ENCODE measurements at regions not wholly inside any gene's neighbourhood (a gene's known extent, or its start where the extent isn't known, plus 50 kb on each side); places are given as distances from the start of the nearest gene placed in this dataset.

DNA sequence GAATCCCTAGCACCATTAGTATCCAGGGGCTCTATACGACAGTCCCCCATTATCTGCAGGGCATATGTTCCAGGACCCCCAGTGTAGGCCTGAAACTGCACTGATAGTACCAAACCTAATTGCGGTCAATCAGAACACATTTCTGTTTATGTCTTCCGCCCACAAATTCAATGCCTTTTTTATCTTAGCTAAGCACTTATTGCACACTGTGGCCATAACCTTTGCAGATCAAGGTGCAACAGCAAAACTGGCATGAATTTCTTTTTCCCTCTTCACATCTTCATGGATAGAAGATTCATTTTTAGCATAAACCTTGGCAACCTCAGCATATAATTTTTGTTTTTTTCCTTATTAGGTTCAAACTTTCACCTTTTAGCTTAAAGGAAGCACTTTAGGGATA, 361.1 kb downstream of the DEPDC1B start:
- TF ChIP-seq, protein P1, sequence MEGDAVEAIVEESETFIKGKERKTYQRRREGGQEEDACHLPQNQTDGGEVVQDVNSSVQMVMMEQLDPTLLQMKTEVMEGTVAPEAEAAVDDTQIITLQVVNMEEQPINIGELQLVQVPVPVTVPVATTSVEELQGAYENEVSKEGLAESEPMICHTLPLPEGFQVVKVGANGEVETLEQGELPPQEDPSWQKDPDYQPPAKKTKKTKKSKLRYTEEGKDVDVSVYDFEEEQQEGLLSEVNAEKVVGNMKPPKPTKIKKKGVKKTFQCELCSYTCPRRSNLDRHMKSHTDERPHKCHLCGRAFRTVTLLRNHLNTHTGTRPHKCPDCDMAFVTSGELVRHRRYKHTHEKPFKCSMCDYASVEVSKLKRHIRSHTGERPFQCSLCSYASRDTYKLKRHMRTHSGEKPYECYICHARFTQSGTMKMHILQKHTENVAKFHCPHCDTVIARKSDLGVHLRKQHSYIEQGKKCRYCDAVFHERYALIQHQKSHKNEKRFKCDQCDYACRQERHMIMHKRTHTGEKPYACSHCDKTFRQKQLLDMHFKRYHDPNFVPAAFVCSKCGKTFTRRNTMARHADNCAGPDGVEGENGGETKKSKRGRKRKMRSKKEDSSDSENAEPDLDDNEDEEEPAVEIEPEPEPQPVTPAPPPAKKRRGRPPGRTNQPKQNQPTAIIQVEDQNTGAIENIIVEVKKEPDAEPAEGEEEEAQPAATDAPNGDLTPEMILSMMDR (IDR thresholded peaks at IDR 0.05) = no peak
- no peak for TF ChIP-seq ZFX (IDR thresholded peaks at IDR 0.05; ENCODE audit: borderline replicate concordance)
